ENCODE measurements at regions not wholly inside any gene's neighbourhood (a gene's known extent, or its start where the extent isn't known, plus 50 kb on each side); places are given as distances from the start of the nearest gene placed in this dataset.
"Not testable (repeated sequence)": the region's sequence is repeated elsewhere in the genome, so short reads cannot be mapped to it uniquely, and the experiment has no call there.

DNA sequence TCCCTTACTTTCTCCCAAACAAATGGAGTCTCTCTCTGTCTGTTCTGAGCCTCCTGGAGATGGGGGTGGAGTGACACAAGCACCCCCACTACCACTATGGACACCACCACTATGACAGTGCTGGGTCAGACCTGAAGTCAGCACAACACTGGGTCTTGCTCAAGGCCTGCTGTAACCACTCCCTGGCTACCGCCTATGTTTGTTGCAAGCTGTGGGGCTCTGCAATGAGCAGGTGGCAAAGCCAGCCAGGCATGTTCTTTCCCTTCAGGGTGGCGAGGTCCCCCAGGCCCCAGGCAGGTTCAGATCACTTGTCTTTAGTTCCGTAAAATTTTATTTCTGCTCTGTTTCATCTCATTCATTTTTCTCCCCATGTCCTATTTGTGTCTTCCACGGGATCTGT lies 349.8 kb downstream of the TMEM121 start:
- DNase-seq (ENCODE audit: low spot score), result no peak

DNA sequence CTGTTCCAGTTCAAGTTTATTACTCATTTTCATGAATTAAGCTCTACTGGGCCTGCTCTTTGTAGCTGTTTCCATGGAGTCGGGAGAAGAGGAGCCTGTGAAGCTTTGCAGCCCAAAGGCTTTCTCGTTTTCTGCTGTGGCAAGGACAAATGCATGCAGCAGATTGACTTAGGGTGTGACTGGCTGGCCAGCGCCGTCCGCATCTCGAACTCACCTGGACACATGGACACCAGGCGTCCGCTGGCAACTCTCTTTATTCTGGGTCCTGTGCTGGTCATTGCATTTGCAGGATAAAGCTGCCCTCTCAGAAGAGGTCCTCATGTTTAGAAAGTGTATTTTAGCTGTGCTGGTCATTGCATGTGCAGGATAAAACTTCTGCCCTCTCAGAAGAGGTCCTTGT lies 350.4 kb downstream of the TMEM121 start:
- no peak for DNase-seq (ENCODE audit: low spot score)

DNA sequence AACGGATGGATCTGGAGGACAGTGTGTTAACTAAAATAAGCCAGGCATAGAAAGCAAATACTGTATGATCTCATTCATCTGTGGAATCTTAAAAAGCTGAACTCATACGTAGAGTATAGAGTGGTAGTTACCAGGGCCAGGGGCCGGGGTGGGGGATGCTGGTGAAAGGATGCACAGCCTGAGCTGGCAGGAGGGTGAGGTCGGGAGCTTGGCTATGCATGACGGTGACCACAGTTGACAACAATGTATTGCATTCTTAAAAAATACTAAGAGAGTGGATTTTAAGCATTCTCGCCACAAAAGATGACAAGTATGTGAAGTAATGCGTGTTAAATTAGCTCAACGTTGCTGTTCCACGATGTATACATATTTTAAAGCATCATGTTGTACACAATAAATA lies 351.3 kb downstream of the TMEM121 start:
- no peak for DNase-seq (ENCODE audit: low spot score)

DNA sequence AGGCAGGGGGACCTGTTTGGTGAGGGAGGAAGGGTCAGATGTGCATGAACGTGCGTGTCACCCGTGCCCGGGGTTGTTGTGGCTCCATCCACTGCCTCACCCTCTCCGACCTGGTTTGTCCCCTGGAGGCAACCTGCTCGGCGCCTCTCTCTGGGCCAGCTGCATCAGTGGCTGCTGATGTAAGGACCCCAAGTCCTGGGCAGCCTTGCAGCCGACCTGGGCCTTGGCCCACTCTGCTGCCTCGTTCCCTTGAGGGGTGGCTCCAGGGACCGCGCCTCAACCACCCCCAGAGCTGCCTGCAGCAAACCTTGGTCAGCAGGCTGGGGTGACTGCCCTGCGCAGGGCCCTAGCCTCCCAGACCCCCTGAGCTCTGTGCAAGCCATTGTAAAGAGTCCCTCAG lies 351.7 kb downstream of the TMEM121 start:
- no peak for DNase-seq (ENCODE audit: low spot score)

- DNase-seq (ENCODE audit: low spot score), result no peak
Observed at GRCh38 chr14:105878554-105878953, 352.2 kb downstream of the TMEM121 start.

- no peak for DNase-seq (ENCODE audit: low spot score)
Observed at GRCh38 chr14:105879503-105879866, 353.1 kb downstream of the TMEM121 start.

DNA sequence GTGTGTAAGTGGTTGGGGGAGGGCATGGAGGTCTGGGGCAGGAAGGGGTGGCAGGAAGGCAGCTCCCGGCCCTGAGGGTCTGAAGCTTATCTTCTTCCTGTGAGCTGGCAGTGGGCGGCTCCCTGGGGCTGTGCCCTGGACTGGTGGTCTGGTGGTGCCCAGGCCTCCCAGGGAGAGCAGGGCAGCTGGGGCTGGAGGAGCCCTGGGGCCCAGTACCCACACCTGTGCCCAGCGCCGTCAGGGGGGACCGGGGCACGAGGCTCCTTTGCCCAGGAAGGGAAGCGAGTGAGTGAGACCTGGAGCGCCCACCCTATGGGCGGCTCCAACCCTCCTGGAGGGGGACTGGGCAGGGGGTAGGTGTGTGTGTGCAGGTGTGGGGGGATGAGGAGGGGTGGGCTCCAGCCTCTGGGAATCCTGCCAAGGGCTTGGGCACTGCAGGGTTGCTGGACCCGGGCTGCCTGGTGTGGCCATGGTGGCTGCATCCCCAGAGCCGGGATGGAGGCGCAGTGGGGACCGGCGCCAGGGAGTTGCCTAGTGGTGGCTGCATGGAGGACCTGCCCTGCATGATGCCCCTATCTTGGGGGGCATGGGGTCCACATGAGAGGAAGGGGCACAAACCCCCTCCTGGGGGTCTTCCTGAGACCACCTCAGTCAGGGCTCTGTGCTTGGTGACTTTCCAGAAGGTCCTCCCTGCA lies 353.6 kb downstream of the TMEM121 start:
- DNase-seq (ENCODE audit: low spot score), result no peak

- DNase-seq (ENCODE audit: low spot score), result no peak
Observed at GRCh38 chr14:105880616-105881015, 354.2 kb downstream of the TMEM121 start.

GRCh38 chr14:105881021-105881930 lies 354.9 kb downstream of the TMEM121 start:
- no peak for DNase-seq (ENCODE audit: low spot score)

DNA sequence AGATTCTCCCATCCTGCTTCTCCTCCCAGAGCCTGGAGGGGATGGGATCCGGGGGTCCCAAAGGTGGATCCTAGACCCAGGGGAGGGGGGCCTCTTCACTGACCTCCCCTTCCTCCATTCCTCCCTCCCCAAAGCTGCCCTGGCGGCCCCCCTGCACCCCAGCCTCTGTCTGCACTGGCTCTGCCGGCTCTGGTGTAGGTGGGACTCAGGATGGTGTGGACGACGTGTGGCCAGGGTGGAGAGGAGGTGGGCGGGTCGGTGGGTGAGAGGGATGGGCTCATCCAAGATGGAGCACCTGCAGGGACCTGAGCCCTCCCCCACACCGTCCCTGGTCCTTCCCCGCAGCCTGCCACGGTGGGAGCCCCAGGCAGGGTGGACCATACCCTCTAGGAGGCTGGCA lies 355.6 kb downstream of the TMEM121 start:
- not testable (repeated sequence) for DNase-seq (ENCODE audit: low spot score)

DNA sequence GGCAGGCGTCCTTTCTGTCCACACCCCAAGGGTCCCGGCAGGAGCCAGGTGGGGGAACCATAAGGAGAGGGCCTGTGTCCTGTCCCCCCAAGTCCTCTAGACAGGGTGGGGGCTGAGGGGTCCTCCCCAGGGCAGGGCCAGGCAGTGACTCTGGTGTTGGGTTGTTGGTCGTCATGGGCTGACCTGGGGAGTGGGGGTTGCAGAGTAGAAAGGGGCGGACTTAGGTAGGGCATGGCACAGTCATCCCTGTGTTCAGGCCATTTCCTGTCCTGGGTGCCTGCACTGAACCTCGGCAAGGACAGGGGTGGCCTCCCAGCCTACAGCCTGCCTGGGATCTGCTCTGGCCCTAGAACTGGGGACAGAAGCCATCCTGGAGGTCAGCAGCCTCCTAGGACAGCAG lies 356.2 kb downstream of the TMEM121 start:
- no peak for DNase-seq (ENCODE audit: low spot score)

GRCh38 chr14:105883066-105884005 lies 357.0 kb downstream of the TMEM121 start:
- no peak for DNase-seq (ENCODE audit: low spot score)

DNA sequence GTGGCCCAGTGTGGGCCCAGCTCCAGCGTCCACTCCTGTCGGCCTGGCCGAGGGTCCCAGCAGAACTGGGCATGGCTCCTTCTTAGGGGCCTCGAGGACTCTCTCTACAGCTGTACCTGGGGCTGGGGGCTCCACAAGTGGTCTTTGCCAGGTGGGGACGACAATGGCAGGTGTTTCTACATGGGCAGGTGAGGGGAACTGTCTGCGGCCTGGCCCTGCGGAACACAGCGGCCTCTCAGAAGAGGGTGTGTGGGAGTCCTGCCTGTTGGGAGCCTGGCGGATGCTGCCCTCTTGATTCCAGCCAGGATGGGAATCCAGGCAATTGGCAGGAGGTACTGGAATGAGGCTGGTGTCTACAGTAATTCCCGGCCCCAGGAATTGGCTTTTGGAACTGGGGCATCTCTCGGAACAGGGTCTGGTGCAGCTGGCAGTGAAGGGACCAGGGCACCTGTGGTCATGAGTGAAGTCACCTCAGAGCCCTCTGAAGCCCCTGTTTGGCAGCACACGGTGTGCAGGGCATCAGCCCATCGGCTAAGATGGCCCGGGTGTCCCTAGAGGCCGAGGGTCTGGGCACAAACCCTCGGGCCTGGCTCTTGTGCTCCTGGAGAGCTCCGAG lies 357.9 kb downstream of the TMEM121 start:
- DNase-seq (ENCODE audit: low spot score), result not testable (repeated sequence)

GRCh38 chr14:105884808-105885281 lies 358.5 kb downstream of the TMEM121 start:
- DNase-seq (ENCODE audit: low spot score), result no peak

DNA sequence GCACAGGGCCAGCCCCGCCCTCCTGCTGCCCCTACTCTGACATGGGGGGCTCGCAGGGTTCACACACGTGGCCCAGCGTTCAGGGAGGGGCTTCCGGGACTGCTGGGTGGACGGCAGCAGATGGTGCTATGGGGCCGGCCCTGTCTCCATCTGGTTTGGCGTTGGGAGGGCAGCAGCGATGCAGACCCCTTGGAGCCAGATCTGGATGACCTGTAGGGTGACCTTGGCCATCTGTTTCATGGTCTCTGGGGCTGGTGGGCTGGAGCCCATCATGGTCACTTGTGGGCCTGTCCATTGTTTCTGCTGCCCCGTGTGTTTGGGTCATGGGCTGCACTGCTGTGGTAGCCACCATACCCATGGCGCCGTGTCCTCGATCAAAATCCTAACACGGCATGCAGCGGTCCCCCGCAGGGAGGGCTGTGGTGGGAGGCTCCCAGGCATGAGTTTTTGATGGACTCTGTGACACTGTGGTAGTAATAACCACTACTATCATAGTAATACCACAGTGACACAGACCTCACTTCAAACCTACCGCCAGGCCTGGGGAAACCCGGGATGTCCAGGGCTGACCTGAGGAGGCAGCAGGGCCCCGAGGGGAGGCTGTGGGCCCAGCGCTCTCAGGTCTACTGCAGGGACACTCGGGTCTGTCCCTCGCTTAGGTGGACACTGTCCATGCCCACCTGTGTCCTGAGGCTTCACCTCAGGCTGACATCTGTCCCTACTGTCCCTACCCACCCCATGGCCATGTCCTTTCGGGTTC lies 359.4 kb downstream of the TMEM121 start:
- no peak for DNase-seq (ENCODE audit: low spot score)

DNA sequence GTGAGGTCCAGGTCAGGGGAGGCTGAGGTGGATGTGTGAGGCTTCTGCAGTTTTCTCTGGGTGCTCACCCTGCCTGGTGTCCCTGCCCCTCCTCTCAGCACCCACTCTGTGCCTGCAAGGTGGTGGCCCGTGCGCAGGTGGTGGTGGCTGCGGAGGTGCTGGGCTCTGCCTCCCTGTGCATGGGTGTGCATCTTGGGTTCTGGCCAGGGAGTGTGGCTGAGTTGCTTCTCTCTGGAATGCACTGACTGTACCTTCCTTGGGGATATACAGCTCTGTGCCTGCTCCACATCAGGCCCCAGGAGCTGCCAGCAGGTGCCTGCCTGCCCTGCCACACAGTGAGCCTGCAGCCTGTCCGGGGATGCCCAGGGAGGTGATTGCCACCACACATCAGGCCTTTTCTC lies 360.4 kb downstream of the TMEM121 start:
- DNase-seq (ENCODE audit: low spot score), result not testable (repeated sequence)

GRCh38 chr14:105887692-105888091 lies 361.3 kb downstream of the TMEM121 start:
- no peak for DNase-seq (ENCODE audit: low spot score)

DNA sequence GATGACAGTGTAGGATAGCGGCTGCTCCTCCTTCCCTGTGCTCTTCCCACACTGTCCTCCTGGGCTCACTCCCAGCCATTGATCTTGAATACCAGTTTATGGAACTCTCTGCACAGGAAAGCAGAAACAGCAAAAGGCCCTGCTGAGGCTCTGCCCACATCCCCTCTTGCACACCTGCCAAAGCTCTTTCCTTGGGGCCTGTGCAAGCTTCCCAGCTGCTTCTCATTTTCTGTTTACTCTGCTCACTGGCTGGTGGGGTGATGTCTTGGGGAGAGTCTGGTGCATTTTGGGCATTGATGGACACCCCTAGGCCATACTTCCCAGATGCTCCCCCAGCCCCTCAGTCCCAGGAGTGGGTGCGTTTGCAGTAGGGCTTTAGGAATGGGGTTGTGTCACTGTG lies 361.8 kb downstream of the TMEM121 start:
- no peak for DNase-seq (ENCODE audit: low spot score)

GRCh38 chr14:105888784-105889665 lies 362.6 kb downstream of the TMEM121 start:
- no peak for DNase-seq (ENCODE audit: low spot score)
